ENCODE measurements at regions not wholly inside any gene's neighbourhood (a gene's known extent, or its start where the extent isn't known, plus 50 kb on each side); places are given as distances from the start of the nearest gene placed in this dataset.
"Not testable (repeated sequence)": the region's sequence is repeated elsewhere in the genome, so short reads cannot be mapped to it uniquely, and the experiment has no call there.

DNA sequence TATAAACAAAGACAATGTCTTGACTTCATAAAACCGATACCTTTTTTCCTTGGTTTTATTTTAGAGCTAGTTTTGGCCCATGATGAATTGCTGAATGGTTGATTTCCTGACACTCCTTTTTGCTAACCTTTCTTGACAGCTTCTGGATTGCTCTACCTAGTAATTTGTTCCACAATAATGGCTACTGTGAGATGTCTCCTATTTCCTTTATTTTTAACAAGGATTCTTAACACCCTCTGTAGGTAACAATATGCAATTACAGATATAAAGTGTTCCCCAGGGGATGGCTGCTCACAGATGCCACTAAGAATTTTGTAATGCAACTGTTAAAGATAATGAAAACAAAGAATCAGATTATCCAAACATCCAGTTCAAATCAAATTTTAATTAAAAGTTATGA lies 100.8 kb upstream of the ATP5MC3 start:
- peak; percentile 52 for DNase-seq (ENCODE audit: low spot score)
- no peak for TF ChIP-seq CTCF (IDR thresholded peaks at IDR 0.05; ENCODE audit: extremely low read depth, missing control alignments)

DNA sequence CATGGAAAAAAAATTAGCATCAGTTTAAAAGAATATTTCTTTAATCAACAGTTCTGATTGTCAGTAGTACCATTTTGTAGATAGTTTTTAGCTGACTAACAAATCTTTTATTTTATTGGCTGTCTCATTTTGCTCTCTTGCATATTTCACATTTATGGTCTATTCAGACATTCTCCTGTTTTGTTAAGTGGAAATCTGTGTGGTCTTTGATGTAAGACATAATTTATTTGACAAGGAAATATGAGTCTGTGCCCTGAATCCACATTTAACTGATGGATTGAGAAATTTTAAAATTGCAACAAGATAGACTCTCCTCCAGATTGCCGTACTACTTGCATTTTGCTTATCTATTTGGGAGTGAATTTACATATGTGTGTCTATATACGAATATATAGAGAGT lies 96.3 kb upstream of the ATP5MC3 start:
- no peak for DNase-seq (ENCODE audit: low spot score)
- no peak for TF ChIP-seq CTCF (IDR thresholded peaks at IDR 0.05; ENCODE audit: extremely low read depth, missing control alignments)

GRCh38 chr2:175275539-175275938 lies 94.0 kb upstream of the ATP5MC3 start:
- no peak for TF ChIP-seq CTCF (IDR thresholded peaks at IDR 0.05; ENCODE audit: extremely low read depth, missing control alignments)
- DNase-seq (ENCODE audit: low spot score), result no peak

- no peak for DNase-seq (ENCODE audit: low spot score)
- TF ChIP-seq CTCF (IDR thresholded peaks at IDR 0.05; ENCODE audit: extremely low read depth, missing control alignments), result no peak
Measured at GRCh38 chr2:175259164-175259563, 77.7 kb upstream of the ATP5MC3 start.

- no peak for DNase-seq (ENCODE audit: low spot score)
- no peak for TF ChIP-seq CTCF (IDR thresholded peaks at IDR 0.05; ENCODE audit: extremely low read depth, missing control alignments)
Measured at GRCh38 chr2:175256806-175257585, 75.5 kb upstream of the ATP5MC3 start.

DNA sequence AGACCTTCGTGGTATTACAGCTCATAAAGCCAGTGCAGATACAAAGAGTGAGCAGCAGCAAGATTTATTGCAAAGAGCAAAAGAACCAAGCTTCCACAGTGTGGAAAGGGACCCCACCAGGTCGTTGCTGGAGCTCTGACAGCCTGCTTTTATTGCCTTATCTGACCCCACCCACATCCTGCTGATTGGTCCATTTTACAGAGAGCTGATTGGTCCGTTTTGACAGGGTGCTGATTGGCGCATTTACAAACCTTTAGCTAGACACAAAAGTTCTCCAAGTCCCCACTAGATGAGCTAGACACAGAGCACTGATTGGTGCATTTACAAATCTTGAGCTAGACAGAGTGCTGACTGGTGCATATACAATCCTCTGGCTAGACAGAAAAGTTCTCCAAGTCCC lies 74.9 kb upstream of the ATP5MC3 start:
- not testable (repeated sequence) for DNase-seq (ENCODE audit: low spot score)

DNA sequence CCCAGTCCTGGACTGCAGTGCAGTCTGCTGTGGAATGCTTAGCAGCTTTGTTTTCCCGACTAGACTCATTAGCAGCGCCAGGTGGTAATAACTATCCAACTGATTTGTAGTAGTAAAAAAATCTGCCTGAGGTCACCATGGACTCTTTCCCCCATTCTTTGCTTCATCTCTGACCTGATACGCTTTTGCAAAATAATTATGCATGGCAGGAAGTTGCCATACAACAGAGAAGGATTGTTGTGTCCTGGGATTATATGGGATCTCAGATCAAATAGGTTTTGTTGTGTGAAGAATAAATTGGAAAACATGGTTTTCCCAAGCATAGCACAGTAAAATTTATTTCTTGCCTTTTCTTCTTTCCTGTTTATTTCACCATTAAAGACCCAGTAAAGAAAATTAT lies 72.4 kb upstream of the ATP5MC3 start:
- no peak for TF ChIP-seq CTCF (IDR thresholded peaks at IDR 0.05; ENCODE audit: extremely low read depth, missing control alignments)

DNA sequence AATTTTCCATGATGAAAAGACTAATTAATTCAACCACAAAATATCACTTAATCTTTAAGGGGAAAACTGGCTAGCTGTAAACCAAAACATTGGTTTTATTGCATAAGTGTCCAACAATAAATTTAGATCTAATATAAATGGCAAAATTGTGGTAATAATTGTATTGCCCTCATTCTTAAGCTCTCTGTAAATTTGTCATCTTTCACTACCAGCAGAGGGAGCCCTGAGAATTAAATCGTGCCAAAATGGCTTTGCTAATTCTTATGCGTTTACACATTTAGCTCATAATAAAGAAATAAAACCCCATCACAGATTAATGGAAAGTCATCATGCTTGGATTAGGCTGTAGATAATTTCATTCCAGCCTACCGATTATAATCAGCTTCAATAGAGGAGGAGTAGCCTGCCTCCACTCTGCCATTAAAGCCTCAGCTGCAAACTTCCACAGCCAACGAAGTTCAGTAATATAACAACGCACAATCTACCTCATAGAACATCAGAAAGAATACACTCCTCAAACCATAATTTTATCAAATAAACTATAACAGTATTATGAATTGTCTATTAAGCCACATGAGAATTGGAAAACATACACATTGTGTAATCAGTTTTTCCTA lies 70.0 kb upstream of the ATP5MC3 start:
- TF ChIP-seq CTCF (IDR thresholded peaks at IDR 0.05; ENCODE audit: extremely low read depth, missing control alignments), result peak; percentile 17
- peak; percentile 42 for DNase-seq (ENCODE audit: low spot score)

More for the DNA sequence above, 72.4 kb upstream of the ATP5MC3 start:
- no peak for DNase-seq (ENCODE audit: low spot score)

Data from GM20000 (cell line).